Neural crest cell (in vitro differentiated cells): ENCODE measurements at regions not wholly inside any gene's neighbourhood (a gene's known extent, or its start where the extent isn't known, plus 50 kb on each side); places are given as distances from the start of the nearest gene placed in this dataset.
"Not testable (repeated sequence)": the region's sequence is repeated elsewhere in the genome, so short reads cannot be mapped to it uniquely, and the experiment has no call there.

Experiments
- DNase-seq: peaks from one replicate; pipeline ENCODE4 v3.0.0; 2021; ENCODE audit warnings: low read depth, mixed read lengths, low spot score
- H3K27ac Mint-ChIP-seq: one replicate; pipeline ENCODE4 v1.8.0; 2021; ENCODE audit warnings: mild to moderate bottlenecking, mixed read lengths; ENCODE audit not compliant: unreplicated experiment
- H3K27me3 Mint-ChIP-seq: 2 replicates; pipeline ENCODE4 v1.8.0; 2021; ENCODE audit warnings: low read depth, mild to moderate bottlenecking, mixed read lengths
- H3K36me3 Mint-ChIP-seq: 2 replicates; pipeline ENCODE4 v1.8.0; 2021; ENCODE audit warnings: low read depth, mild to moderate bottlenecking, mixed read lengths
- H3K4me1 Mint-ChIP-seq: 2 replicates; pipeline ENCODE4 v1.8.0; 2021; ENCODE audit warnings: mixed read lengths
- H3K4me3 Mint-ChIP-seq: one replicate; pipeline ENCODE4 v1.8.0; 2021; ENCODE audit warnings: mild to moderate bottlenecking, mixed read lengths
- H3K9me3 Mint-ChIP-seq: 2 replicates; pipeline ENCODE4 v1.8.0; 2021; ENCODE audit warnings: mixed read lengths
- TF ChIP-seq, protein P1 (sequence below): fragments of 200-600 bp; sonication (generic); conservative IDR thresholded peaks from 2 replicates; pipeline ENCODE4 v1.5.0; 2021; ENCODE audit warnings: antibody characterized with exemption, mild to moderate bottlenecking

DNA sequence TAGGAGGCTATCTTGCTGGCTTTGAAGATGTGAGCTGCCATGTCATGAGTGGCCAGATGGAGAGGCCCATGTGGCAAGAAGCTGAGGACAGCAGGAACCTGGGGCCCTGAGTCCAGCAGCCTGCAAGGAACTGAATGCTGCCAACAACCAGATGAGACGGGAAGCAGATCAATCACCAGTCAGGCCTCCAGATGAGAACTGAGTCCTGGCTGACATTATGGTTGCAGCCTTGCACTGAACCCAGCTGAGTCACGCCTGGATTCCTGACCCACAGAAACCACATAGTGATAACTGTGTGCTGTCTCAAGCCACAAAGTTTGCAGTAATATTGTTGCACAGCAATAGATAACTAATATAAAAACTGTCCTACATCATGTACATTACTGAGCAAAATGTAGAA, 173.8 kb downstream of the OTOP1 start:
- H3K4me1 Mint-ChIP-seq, H3K27ac Mint-ChIP-seq, DNase-seq, H3K36me3 Mint-ChIP-seq, H3K9me3 Mint-ChIP-seq, H3K4me3 Mint-ChIP-seq: not testable (repeated sequence)
- peaks cover 26% of the 10 kb centered on the region for H3K27me3 Mint-ChIP-seq

DNA sequence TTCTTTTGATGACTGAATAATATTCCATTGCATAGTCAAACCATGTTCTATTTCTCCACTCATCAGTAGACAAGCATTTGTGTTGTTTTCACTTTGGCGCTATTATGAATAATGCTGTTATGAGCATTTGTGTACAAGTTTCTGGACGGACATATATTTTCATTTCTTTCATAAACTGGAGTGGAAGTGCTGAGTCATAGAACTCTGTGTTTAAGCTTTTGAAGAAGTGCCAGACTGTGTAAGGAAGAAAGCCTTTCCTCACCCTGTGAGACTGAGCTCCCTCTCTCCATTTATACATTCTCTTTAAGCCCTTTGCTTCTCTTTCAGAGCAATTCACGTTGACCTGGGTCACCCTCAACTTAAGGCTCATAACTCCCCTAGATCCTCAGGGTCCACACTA, 169.5 kb downstream of the OTOP1 start:
- not testable (repeated sequence) for DNase-seq, H3K36me3 Mint-ChIP-seq, H3K4me3 Mint-ChIP-seq, H3K27me3 Mint-ChIP-seq, H3K9me3 Mint-ChIP-seq, H3K27ac Mint-ChIP-seq, H3K4me1 Mint-ChIP-seq

DNA sequence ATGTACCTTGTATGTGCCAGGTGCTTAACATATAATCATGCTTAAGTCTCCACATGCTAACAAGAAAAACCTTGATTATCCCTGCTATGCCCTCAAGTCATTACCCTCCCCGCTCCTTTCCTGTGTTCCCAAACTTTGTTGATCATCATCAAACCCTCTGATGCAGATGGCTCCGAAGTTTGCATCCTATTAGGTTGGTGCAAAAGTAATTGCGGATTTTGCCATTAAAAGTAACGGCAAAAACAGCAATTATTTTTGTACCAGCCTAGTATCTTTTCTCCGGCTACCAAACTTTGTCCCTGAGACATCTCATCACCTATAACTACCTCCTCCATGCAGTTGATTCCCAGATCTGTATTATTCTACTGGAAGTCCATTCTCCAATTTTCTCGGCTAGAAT, 142.6 kb downstream of the OTOP1 start:
- not testable (repeated sequence) for H3K27ac Mint-ChIP-seq, H3K4me3 Mint-ChIP-seq, H3K4me1 Mint-ChIP-seq, DNase-seq, H3K36me3 Mint-ChIP-seq, H3K9me3 Mint-ChIP-seq
- H3K27me3 Mint-ChIP-seq: peaks cover 24% of the 10 kb centered on the region

DNA sequence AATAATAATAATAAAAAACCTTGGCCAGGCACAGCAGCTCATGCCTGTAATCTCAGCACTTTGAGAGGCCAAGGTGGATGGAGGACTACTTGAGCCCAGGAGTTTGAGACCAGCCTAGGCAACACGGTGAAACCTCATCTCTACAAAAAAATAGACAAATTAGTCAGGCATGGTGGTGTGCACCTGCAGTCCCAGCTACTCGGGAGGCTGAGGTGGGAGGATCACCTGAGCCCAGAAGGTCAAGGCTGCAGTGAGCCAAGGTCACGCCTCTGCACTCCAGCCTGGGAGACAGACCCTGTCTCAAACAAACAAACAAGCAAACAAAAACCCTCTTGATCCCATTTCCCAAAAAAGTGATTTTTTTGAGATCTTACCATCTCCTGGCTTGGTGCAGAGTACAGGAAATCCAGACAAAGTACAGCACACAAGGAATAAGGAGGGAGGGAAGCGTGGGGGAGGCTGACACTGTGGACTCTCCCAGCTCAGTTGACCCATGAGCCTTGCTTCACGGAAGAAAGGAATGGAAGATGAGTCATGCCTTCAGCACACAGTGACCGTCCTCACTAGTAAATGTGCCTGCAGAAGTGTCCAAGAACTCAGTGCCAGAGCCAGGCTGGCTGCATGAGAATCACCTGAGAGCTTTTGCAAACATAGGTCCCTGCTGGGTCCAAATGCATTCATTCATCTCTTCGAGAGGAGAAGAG, 136.9 kb downstream of the OTOP1 start:
- not testable (repeated sequence) for H3K4me1 Mint-ChIP-seq, H3K9me3 Mint-ChIP-seq, H3K36me3 Mint-ChIP-seq, DNase-seq, H3K27me3 Mint-ChIP-seq, H3K4me3 Mint-ChIP-seq, H3K27ac Mint-ChIP-seq

DNA sequence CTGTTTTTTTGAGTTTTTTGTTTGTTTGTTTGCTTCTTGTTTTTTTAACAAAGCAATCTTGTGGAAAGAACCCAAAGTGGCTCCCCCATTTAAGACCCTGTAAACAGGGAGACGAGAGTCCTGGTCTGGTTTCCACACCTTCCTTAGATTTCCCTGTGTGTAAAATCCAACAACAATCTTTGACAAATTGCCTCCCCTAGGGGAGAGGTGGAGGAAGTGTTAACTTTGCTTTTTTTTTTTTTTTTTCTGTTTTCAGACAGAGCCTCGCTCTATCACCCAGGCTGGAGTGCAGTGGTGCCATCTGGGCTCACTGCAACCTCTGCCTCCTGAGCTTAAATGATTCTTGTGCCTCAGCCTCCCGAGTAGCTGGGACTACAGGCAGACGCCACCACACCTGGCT, 136.0 kb downstream of the OTOP1 start:
- DNase-seq, H3K36me3 Mint-ChIP-seq, H3K27me3 Mint-ChIP-seq, H3K9me3 Mint-ChIP-seq, H3K4me3 Mint-ChIP-seq, H3K4me1 Mint-ChIP-seq, H3K27ac Mint-ChIP-seq: not testable (repeated sequence)
- TF ChIP-seq, protein P1, sequence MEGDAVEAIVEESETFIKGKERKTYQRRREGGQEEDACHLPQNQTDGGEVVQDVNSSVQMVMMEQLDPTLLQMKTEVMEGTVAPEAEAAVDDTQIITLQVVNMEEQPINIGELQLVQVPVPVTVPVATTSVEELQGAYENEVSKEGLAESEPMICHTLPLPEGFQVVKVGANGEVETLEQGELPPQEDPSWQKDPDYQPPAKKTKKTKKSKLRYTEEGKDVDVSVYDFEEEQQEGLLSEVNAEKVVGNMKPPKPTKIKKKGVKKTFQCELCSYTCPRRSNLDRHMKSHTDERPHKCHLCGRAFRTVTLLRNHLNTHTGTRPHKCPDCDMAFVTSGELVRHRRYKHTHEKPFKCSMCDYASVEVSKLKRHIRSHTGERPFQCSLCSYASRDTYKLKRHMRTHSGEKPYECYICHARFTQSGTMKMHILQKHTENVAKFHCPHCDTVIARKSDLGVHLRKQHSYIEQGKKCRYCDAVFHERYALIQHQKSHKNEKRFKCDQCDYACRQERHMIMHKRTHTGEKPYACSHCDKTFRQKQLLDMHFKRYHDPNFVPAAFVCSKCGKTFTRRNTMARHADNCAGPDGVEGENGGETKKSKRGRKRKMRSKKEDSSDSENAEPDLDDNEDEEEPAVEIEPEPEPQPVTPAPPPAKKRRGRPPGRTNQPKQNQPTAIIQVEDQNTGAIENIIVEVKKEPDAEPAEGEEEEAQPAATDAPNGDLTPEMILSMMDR: peak; percentile 43

DNA sequence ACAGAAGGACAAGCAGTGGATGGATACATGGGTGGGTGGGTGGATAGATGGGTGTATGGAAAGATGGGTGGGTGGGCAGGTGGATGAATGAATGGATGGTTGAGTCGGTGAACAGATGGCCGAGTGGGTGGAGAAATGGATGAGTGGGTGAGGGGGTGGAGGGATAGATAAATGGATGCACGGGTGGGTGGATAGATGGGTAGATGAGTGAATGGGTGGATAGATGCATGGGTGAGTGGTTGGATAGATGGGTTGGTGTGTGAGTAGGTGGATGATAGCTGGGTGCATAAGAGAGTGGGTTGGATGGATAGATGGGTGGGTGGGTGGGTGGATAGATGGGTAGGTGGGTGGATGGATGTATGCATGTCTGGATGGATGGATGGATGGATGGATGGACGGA, 134.6 kb downstream of the OTOP1 start:
- not testable (repeated sequence) for H3K4me3 Mint-ChIP-seq, DNase-seq, H3K36me3 Mint-ChIP-seq, H3K9me3 Mint-ChIP-seq, H3K4me1 Mint-ChIP-seq, H3K27ac Mint-ChIP-seq, H3K27me3 Mint-ChIP-seq

DNA sequence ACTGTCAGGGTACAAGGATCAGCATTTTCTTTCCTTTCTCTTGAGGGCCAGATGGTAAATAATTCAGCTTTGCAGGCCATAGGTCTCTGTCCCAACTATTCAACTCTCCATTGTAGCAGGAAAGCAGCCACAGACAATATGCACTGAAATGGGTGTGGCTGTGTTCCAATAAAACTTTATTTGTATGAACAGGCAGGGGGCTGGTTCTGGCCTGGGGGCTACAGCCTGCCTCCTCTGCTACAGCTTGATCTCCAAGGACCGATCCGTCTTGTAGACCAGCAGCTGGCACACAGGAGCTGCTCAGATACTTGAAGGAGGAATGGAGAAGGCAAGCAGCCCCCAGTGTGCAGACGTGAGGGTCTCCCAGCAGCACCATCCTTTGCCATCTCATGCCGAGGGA, 127.1 kb downstream of the OTOP1 start:
- not testable (repeated sequence) for H3K9me3 Mint-ChIP-seq, H3K4me1 Mint-ChIP-seq, DNase-seq, H3K27ac Mint-ChIP-seq, H3K4me3 Mint-ChIP-seq, H3K27me3 Mint-ChIP-seq, H3K36me3 Mint-ChIP-seq

DNA sequence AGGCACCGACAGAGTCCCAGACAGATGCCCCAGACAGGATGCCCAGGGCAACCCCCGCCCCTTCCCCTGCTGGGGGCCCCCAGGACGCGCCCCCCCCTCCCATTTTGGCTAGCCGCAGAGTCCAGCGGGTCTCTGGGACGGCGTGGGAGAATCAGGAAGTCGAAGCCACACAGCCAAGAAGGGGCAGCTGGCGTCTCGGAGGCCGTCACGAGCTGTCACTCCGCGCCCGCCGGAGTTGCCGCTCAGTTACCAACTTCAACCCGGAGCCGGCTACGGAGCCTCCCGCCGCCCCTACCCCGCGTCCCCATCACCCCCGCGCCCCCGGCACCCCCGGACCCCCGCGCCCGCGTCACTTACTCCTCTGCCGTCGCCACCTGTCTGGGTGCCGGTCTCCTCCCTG, 119.8 kb downstream of the OTOP1 start:
- peaks cover 55% of the 10 kb centered on the region for H3K27me3 Mint-ChIP-seq
- not testable (repeated sequence) for H3K36me3 Mint-ChIP-seq, H3K4me1 Mint-ChIP-seq, H3K27ac Mint-ChIP-seq, H3K4me3 Mint-ChIP-seq, H3K9me3 Mint-ChIP-seq, DNase-seq

DNA sequence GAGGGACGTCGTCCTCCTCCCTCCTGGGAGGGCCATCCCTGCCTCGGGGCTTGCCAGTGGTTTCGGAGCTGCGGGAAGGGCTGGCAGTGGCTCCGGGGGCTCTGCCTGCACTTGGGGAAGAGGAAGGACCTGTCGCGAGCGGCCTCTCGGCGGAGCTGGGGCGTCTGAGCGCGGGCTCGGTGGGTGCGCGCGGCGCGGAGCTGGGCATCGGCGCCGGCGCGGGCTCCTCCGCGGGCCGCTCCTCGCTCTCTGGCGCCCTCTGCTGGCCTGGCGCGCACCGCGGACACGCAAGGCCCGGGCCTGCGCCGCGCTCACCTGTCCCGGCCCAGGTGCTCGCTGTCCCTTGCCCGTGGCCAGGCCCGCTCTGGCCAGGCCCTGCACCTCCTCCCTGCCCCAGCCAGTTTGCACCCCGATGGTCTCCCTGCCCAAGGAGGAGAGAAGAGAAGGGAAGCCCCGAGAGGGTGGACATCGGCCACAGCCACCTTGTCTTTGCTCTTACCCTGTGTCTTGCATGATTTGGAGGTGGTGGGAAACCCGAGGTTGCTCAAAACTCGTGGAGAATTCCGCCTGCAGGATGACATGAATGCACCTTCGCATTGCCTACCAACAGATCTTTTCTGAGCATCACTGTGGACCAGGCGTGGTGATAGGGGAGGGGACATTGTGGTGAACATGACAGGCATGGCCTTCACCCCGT, 119.2 kb downstream of the OTOP1 start:
- not testable (repeated sequence) for H3K27ac Mint-ChIP-seq, H3K9me3 Mint-ChIP-seq, H3K36me3 Mint-ChIP-seq, H3K4me1 Mint-ChIP-seq
- H3K4me3 Mint-ChIP-seq: peak overlapping the region; percentile 61
- TF ChIP-seq, protein P1: peak; percentile 68
- peaks cover 55% of the 10 kb centered on the region for H3K27me3 Mint-ChIP-seq
- peak; percentile 54 for DNase-seq

DNA sequence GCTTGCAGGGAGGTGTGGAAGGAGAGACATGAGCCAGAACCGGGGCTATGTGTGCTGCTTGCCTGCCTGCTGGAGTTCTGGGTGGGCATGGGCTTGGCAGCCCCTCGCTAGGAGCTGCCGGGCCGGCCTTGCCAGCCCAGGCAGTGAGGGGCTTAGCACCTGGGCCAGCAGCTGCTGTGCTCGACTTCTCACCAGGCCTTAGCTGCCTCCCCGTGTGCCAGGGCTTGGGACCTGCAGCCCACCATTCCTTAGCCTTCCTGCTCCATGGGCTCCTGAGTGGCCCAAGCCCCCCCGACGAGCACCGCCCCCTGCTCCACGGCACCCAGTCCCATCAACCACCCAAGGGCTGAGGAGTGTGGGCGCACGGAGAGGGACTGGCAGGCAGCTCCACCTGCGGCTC, 111.3 kb downstream of the OTOP1 start:
- not testable (repeated sequence) for DNase-seq, H3K36me3 Mint-ChIP-seq, H3K4me1 Mint-ChIP-seq, H3K4me3 Mint-ChIP-seq, H3K27ac Mint-ChIP-seq, H3K9me3 Mint-ChIP-seq
- peaks cover 20% of the 10 kb centered on the region for H3K27me3 Mint-ChIP-seq

DNA sequence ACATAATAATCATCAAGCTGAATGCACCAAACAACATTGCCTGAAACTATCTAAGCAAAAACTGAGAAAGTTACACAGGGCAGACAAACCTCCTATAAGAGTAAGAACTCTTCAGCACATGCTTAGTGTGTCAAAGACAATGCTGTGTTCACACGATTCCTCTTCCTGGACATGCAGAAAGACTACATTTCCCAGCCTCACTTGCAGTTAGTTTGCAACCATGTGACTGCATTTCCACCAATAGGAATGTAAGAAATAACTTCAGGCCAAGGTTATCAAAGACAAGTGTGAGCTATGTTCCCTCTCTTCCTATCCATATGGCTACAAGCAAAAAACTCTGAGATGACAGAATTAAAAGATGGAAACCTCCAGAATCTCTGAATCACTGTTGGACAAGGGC, 109.8 kb downstream of the OTOP1 start:
- not testable (repeated sequence) for DNase-seq, H3K27ac Mint-ChIP-seq, H3K36me3 Mint-ChIP-seq, H3K9me3 Mint-ChIP-seq, H3K4me1 Mint-ChIP-seq, H3K4me3 Mint-ChIP-seq
- peaks cover 15% of the 10 kb centered on the region for H3K27me3 Mint-ChIP-seq

DNA sequence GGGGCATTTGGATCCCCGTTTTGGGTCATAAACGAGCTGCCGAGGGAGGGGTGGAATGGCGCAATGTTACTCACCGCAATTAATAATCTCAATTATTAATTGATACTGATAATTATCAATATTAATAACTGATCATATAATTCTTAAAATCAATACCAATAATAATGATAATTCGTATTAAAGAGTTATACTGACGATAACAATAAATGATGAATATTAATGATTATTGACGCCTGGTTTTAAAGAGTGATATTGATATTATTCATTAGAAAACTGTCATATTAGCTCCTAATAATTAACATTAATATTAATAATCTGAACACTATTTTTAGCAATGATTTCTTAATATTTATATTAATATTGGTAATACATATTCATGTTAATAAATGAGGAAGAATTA, 92.4 kb downstream of the OTOP1 start:
- not testable (repeated sequence) for H3K36me3 Mint-ChIP-seq, H3K27ac Mint-ChIP-seq, H3K27me3 Mint-ChIP-seq, DNase-seq, H3K9me3 Mint-ChIP-seq, H3K4me1 Mint-ChIP-seq, H3K4me3 Mint-ChIP-seq
